ENCODE measurements at regions not wholly inside any gene's neighbourhood (a gene's known extent, or its start where the extent isn't known, plus 50 kb on each side); places are given as distances from the start of the nearest gene placed in this dataset.

DNA sequence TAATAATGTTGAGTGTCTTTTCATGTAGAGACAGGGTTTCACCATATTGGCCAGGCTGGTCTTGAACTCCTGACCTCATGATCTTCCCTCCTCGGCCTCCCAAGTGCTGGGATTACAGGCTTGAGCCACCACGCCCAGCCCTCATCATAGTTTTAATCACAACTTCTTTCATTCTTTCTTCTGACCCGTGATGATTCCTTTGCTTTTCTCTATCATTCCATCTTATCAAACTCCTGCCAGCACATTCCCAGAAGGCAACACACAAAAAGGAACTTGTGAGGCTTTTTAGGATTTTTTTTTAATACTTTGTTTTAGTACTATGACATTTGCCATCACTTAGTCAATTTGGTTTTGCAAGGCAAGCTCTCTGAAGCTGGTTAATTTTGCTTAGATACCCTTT is 77.5 kb upstream of the MEOX2 start:
- TF ChIP-seq, protein P1, sequence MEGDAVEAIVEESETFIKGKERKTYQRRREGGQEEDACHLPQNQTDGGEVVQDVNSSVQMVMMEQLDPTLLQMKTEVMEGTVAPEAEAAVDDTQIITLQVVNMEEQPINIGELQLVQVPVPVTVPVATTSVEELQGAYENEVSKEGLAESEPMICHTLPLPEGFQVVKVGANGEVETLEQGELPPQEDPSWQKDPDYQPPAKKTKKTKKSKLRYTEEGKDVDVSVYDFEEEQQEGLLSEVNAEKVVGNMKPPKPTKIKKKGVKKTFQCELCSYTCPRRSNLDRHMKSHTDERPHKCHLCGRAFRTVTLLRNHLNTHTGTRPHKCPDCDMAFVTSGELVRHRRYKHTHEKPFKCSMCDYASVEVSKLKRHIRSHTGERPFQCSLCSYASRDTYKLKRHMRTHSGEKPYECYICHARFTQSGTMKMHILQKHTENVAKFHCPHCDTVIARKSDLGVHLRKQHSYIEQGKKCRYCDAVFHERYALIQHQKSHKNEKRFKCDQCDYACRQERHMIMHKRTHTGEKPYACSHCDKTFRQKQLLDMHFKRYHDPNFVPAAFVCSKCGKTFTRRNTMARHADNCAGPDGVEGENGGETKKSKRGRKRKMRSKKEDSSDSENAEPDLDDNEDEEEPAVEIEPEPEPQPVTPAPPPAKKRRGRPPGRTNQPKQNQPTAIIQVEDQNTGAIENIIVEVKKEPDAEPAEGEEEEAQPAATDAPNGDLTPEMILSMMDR (conservative IDR thresholded peaks at IDR 0.05; ENCODE audit: low read depth, low read length): no peak
- TF ChIP-seq RFX5 (IDR thresholded peaks at IDR 0.05; ENCODE audit: low read depth, low read length) (no peak), RCOR1 (IDR thresholded peaks at IDR 0.05; ENCODE audit: insufficient replicate concordance, low read length) (no peak)
